HL-60/S4 treated with phorbol 12-myristate 13-acetate at 8.2 ng/mL for 4 days and 3 days (cell line): ENCODE measurements at regions not wholly inside any gene's neighbourhood (a gene's known extent, or its start where the extent isn't known, plus 50 kb on each side); places are given as distances from the start of the nearest gene placed in this dataset.
"Not testable (repeated sequence)": the region's sequence is repeated elsewhere in the genome, so short reads cannot be mapped to it uniquely, and the experiment has no call there.

ENCODE experiments used
- in situ Hi-C: fragments of 300-500 bp; cut with MboI; formaldehyde crosslinking; loops from 2 replicates; pipeline ENCODE4 v1.15.0; 2022; ENCODE audit warnings: low sequenced_read_pairs

- in situ Hi-C loops: no loop called here
Observed at GRCh38 chr1:112855152-112855828, 100.7 kb downstream of the SLC16A1 start.

- in situ Hi-C loops: not testable (repeated sequence)
Observed at GRCh38 chr1:112854368-112854984, 101.5 kb downstream of the SLC16A1 start.

- in situ Hi-C loops: not testable (repeated sequence)
Observed at GRCh38 chr1:112853915-112854314, 102.1 kb downstream of the SLC16A1 start.

- in situ Hi-C loops: no loop called here
Observed at GRCh38 chr1:112852934-112853333, 103.1 kb downstream of the SLC16A1 start.

- in situ Hi-C loops: no loop called here
Observed at GRCh38 chr1:112852276-112852675, 103.7 kb downstream of the SLC16A1 start.

- in situ Hi-C loops: no loop called here
Observed at GRCh38 chr1:112850034-112850757, 105.8 kb downstream of the SLC16A1 start.

- in situ Hi-C loops: no loop called here
Observed at GRCh38 chr1:112849425-112850033, 106.5 kb downstream of the SLC16A1 start.

- in situ Hi-C loops: no loop called here
Observed at GRCh38 chr1:112841825-112842224, 114.2 kb downstream of the SLC16A1 start.

- in situ Hi-C loops: no loop called here
Observed at GRCh38 chr1:112840631-112841624, 115.1 kb downstream of the SLC16A1 start.

GRCh38 chr1:112836642-112837041, 119.4 kb downstream of the SLC16A1 start:
- in situ Hi-C loops: no loop called here

- in situ Hi-C loops: no loop called here
Observed at GRCh38 chr1:112833806-112834205, 118.7 kb upstream of the PPM1J start.

GRCh38 chr1:112832259-112832658, 117.1 kb upstream of the PPM1J start:
- in situ Hi-C loops: not testable (repeated sequence)

- in situ Hi-C loops: not testable (repeated sequence)
Observed at GRCh38 chr1:112829691-112830090, 114.6 kb upstream of the PPM1J start.

GRCh38 chr1:112828716-112829115, 113.6 kb upstream of the PPM1J start:
- in situ Hi-C loops: no loop called here

- in situ Hi-C loops: not testable (repeated sequence)
Observed at GRCh38 chr1:112827391-112827790, 112.3 kb upstream of the PPM1J start.

- in situ Hi-C loops: no loop called here
Observed at GRCh38 chr1:112826217-112826944, 111.2 kb upstream of the PPM1J start.

GRCh38 chr1:112825563-112826216, 110.6 kb upstream of the PPM1J start:
- in situ Hi-C loops: not testable (repeated sequence)

GRCh38 chr1:112825075-112825474, 109.9 kb upstream of the PPM1J start:
- in situ Hi-C loops: not testable (repeated sequence)
